Panc1 (cell line): ENCODE measurements at regions not wholly inside any gene's neighbourhood (a gene's known extent, or its start where the extent isn't known, plus 50 kb on each side); places are given as distances from the start of the nearest gene placed in this dataset.

Experiments
- ATAC-seq: fragments of 200-7000 bp; cut with Tn5 transposase; 2 replicates; pipeline ENCODE4 v1.9.1; 2020; ENCODE audit warnings: mild to moderate bottlenecking, moderate library complexity
- BruUV-seq: library from RNA; stranded (reverse); fragments of 400-500 nt; replicated peaks from 2 replicates; lab custom pipeline; 2021; lab: Mats Ljungman, UMichigan
- CTCF ChIA-PET: fragments of 300-600 bp; sonication (Branson Sonifier 250); formaldehyde crosslinking; loops from one replicate; lab custom pipeline; 2022; ENCODE audit warnings: antibody characterized with exemption; lab: Charles Lee
- POLR2A ChIA-PET: fragments of 300-600 bp; sonication (Branson Sonifier 250); formaldehyde crosslinking; loops from one replicate; lab custom pipeline; 2022; ENCODE audit warnings: antibody characterized with exemption; lab: Charles Lee
- DNase-seq: peaks from one replicate; pipeline ENCODE4 v3.0.0-alpha.2; 2010; ENCODE audit warnings: low read depth, low spot score
- H3K27ac ChIP-seq: 2 replicates; pipeline ENCODE4 v1.5.1; 2011; ENCODE audit warnings: mild to moderate bottlenecking, low read length, inconsistent platforms
- H3K27me3 ChIP-seq: fragments of 200-500 bp; sonication (Bioruptor generic); 2 replicates; pipeline ENCODE4 v1.6.0; 2014; ENCODE audit warnings: low read length, inconsistent platforms; ENCODE audit not compliant: control insufficient read depth, insufficient read depth
- H3K36me3 ChIP-seq: fragments of 200-500 bp; sonication (Bioruptor generic); 2 replicates; pipeline ENCODE4 v1.5.1; 2014; ENCODE audit warnings: inconsistent platforms, mild to moderate bottlenecking, low read length, moderate library complexity; ENCODE audit not compliant: control insufficient read depth, insufficient read depth
- H3K4me1 ChIP-seq: 2 replicates; pipeline ENCODE4 v1.5.1; 2011; ENCODE audit warnings: inconsistent platforms, mild to moderate bottlenecking, low read length, moderate library complexity; ENCODE audit not compliant: control insufficient read depth, insufficient read depth
- H3K4me3 ChIP-seq, 2 experiments: 2 replicates each; pipeline ENCODE4 v1.5.1; 2011 to 2012; ENCODE audit warnings: low read depth in 2 of 2, low read length in 2 of 2, mild to moderate bottlenecking in 2 of 2, inconsistent platforms in 1 of 2, moderate library complexity in 1 of 2
- H3K9me3 ChIP-seq: fragments of 200-500 bp; sonication (Bioruptor generic); 2 replicates; pipeline ENCODE4 v1.5.1; 2014; ENCODE audit warnings: low read depth, mild to moderate bottlenecking, inconsistent platforms, low read length, moderate library complexity; ENCODE audit not compliant: control insufficient read depth, insufficient read depth
- CTCF ChIP-seq: fragments of 450-650 bp; IDR thresholded peaks from 2 replicates; pipeline ENCODE4 v1.5.1; 2017; ENCODE audit warnings: mild to moderate bottlenecking
- POLR2AphosphoS5 ChIP-seq: IDR thresholded peaks from 2 replicates; pipeline ENCODE4 v1.6.1; 2012; ENCODE audit warnings: mild to moderate bottlenecking, low read depth, low read length, moderate library complexity
- REST ChIP-seq, 2 experiments: IDR thresholded peaks; 2 replicates each; pipeline ENCODE4 v1.6.1; 2011 to 2012; ENCODE audit warnings: low read depth in 2 of 2, control low read depth in 1 of 2, low read length in 1 of 2, mild to moderate bottlenecking in 1 of 2, moderate library complexity in 1 of 2; ENCODE audit not compliant: insufficient read depth in 1 of 2
- SIN3A ChIP-seq: IDR thresholded peaks from 2 replicates; pipeline ENCODE4 v1.6.1; 2012; ENCODE audit warnings: low read depth, mild to moderate bottlenecking, low read length, moderate library complexity, borderline replicate concordance; ENCODE audit not compliant: insufficient read depth
- TCF7L2 ChIP-seq: IDR thresholded peaks from 2 replicates; pipeline ENCODE4 v1.6.1; 2011; ENCODE audit warnings: mild to moderate bottlenecking, low read depth, low read length, inconsistent platforms
- in situ Hi-C: cut with HindIII; loops from 2 replicates; pipeline ENCODE4 v1.10.0; 2016; ENCODE audit warnings: low sequenced_read_pairs, low pct_unique_long_range_greater_than_20kb
- intact Hi-C: fragments of 100-400 bp; cut with micrococcal nuclease; formaldehyde crosslinking; loops from one replicate; pipeline ENCODE4 v1.10.0; 2022; ENCODE audit not compliant: unreplicated experiment

GRCh38 chr16:52234626-52235025, 312.3 kb downstream of the TOX3 start:
- TF ChIP-seq CTCF (no peak), SIN3A (no peak), POLR2AphosphoS5 (no peak), TCF7L2 (no peak)
- DNase-seq = no peak
- intact Hi-C loops (no loop called here), in situ Hi-C loops (no loop called here)
- H3K4me3 ChIP-seq = no peak overlapping the region
- no peaks in the 10 kb centered on the region for H3K27me3 ChIP-seq
- H3K9me3 ChIP-seq = no peaks in the 10 kb centered on the region
- CTCF ChIA-PET = no interaction called here
- no peaks in the 10 kb centered on the region for H3K4me1 ChIP-seq
- POLR2A ChIA-PET = no interaction called here
- no peaks in the 10 kb centered on the region for H3K36me3 ChIP-seq
- H3K27ac ChIP-seq = no peak overlapping the region
- ATAC-seq = no peak
- BruUV-seq = no TSS peak

GRCh38 chr16:52229471-52229870, 317.5 kb downstream of the TOX3 start:
- Histone ChIP-seq H3K9me3 (no peaks in the 10 kb centered on the region), H3K4me3 (no peak overlapping the region), H3K4me1 (no peaks in the 10 kb centered on the region), H3K36me3 (no peaks in the 10 kb centered on the region), H3K27ac (no peak overlapping the region), H3K27me3 (no peaks in the 10 kb centered on the region)
- intact Hi-C loops (no loop called here), in situ Hi-C loops (no loop called here)
- DNase-seq = no peak
- TF ChIP-seq TCF7L2 = no peak
- no peak for TF ChIP-seq CTCF
- TF ChIP-seq POLR2AphosphoS5 = no peak
- no peak for TF ChIP-seq REST (IDR thresholded peaks at IDR 0.05; ENCODE audit: insufficient read depth in 1 of 2, low read depth in 2 of 2, low read length in 1 of 2)
- TF ChIP-seq SIN3A = no peak
- BruUV-seq = no TSS peak
- no peak for ATAC-seq
- POLR2A ChIA-PET = no interaction called here
- CTCF ChIA-PET = no interaction called here
